Ramos (cell line): ENCODE measurements at regions not wholly inside any gene's neighbourhood (a gene's known extent, or its start where the extent isn't known, plus 50 kb on each side); places are given as distances from the start of the nearest gene placed in this dataset.
"Not testable (repeated sequence)": the region's sequence is repeated elsewhere in the genome, so short reads cannot be mapped to it uniquely, and the experiment has no call there.

Experiments used
- in situ Hi-C: fragments of 300-500 bp; cut with MboI; formaldehyde crosslinking; loops from one replicate; pipeline ENCODE4 v1.14.3; 2022; ENCODE audit warnings: low sequenced_read_pairs; ENCODE audit not compliant: unreplicated experiment

GRCh38 chr10:129046065-129046681 lies 420.9 kb upstream of the MGMT start:
- in situ Hi-C loops: no loop called here

GRCh38 chr10:129046962-129047361 lies 420.1 kb upstream of the MGMT start:
- in situ Hi-C loops: no loop called here

GRCh38 chr10:129047600-129047999 lies 419.4 kb upstream of the MGMT start:
- in situ Hi-C loops: no loop called here

- in situ Hi-C loops: no loop called here
Observed at GRCh38 chr10:129048513-129048912, 418.5 kb upstream of the MGMT start.

DNA sequence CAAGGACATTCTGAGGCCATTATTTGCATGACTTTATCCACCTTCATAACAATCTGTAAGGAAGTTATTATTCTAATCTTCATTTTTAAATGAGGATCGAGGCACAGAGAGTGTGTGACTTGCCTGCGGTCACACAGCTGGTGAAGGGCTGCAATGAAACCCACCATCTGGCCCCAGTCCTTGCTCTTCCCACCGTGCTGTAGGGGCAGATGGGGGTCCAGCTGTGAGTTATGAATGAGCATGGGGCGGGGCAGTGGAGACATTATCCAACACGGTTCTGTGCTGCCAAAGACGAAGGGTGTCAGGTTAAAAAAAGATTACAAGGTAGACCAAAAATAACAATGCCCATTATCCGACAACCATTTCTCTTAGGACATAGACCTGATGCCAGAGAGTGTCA lies 417.5 kb upstream of the MGMT start:
- in situ Hi-C loops: no loop called here

DNA sequence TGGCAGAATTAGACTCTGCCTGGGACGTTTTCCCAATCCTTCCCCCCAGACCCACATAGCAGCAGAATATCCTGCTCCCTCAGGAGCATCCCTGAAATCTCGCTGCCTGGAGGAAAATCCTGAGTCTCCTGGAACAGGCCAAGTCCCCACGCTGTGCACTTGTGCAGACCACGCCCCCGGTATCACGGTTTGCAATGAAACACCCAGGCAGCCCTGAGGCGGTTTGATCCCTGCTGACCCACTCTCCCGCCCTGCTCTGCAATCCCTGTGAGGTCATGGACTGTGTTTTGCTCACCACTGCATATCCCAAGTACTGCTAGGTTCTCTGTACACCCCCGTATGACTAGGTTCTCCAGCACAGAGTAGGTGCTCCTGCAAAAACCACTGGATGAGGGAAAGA lies 411.8 kb upstream of the MGMT start:
- in situ Hi-C loops: no loop called here

DNA sequence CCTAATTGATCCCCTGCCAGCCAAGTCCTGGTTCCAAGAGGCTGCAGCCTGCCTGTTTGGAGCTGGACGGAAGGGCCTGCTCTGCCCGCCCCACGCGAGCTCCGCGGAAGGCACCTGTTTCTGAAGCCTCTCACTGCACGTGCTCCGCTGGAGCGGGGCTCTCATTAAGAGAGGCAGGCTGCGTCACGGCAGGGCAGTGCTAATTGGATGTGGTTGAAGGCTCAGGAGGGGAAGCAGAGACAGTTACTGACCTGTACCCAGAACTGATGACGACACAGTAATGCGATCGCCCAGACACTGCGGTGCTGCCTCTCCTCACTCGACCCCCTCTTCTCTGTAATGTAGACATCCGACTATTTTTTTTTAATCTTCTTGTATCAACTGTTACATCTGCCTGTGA lies 411.1 kb upstream of the MGMT start:
- in situ Hi-C loops: no loop called here

GRCh38 chr10:129056734-129057689 lies 410.0 kb upstream of the MGMT start:
- in situ Hi-C loops: no loop called here

DNA sequence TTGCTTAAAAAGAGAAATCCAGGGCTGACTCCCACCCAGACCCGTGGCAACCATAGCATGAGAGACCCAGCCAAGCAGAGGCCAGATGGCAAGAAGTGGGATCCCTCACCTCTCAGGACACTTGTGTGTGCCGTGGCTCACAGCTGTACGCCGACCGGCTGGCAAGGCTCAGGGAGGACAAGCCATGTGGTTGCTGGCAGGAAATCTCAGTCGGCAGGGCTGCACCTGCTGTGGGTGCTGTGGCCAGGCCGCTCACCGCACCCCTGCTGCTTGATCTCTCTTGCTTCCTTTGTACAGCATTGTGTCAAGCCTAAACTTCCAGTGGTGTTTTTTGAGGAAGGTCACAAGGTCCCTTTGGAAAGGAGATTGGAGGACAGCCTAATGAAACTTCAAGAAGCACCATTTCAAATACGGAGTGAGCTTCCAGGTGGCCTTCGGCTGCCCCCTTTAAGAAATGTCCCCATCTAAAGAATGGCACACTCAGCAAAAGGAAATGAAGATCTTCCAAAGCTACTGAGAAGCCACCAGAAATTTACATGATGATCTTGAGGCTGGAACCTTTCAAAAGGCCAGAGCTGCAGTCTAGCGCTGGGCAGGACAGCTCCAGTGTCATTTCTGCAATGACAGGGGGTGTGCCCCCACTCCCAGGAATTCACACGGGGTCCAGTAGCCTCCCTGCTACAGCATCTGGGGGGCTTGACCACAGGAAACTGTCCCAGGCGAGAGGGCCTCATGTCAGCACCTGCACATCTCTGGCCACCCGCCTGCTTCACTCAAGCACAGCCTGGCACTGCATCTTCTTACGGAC lies 409.0 kb upstream of the MGMT start:
- in situ Hi-C loops: no loop called here

- in situ Hi-C loops: no loop called here
Observed at GRCh38 chr10:129058664-129059155, 408.3 kb upstream of the MGMT start.

- in situ Hi-C loops: no loop called here
Observed at GRCh38 chr10:129059977-129060376, 407.1 kb upstream of the MGMT start.

- in situ Hi-C loops: no loop called here
Observed at GRCh38 chr10:129063212-129063611, 403.8 kb upstream of the MGMT start.

DNA sequence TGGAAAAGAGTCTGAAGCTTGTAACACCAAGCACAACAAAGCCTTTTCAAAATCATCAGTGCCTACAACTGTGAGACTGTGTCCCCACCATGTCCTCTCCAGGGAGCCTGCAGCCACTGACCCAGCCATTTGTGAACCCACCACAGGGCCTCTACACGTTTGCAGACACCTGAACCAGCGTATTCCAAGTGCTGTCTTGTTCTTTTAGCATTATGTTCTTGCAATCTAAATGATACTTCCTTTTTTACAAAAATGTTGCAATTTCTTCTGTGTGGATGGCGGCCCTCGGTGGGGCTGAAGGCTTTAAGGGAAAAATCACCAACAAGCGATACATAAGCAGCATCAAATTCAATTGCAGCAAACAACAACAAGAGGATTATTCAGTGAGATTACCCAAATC lies 403.2 kb upstream of the MGMT start:
- in situ Hi-C loops: no loop called here

DNA sequence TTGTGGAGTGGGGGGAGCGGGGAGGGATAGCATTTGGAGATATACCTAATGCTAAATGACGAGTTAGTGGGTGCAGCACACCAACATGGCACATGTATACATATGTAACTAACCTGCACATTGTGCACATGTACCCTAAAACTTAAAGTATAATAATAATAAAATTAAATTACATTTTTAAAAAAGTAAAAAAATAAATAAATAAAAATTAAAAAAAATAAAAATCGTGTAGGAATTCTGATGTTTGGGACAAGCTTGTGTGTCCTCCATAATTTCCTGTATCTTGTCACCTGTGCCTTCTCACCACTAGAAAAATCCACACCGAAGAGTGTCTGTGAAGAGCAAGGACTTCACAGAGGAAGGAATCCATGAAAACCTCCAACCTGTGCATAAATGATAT lies 400.5 kb upstream of the MGMT start:
- in situ Hi-C loops: not testable (repeated sequence)

- in situ Hi-C loops: not testable (repeated sequence)
Observed at GRCh38 chr10:129071411-129071810, 395.6 kb upstream of the MGMT start.

DNA sequence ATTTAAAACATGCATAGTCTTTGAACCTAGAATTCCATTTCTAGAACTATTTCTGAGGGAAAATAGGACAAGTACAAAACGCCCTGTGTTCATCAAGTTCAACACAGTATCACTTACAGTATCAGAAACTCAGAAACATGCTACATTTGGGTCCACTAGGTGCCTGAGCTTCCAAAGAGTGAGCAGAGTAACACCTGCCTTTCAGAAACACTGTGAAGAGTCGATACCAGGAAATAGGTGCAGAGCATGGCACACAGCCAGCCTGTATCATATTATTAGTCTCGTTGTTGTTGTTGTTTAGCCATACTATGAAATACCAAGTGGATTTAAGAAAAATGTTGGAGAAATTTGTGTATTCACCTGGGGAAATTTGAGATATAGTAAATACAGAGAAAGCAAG lies 392.1 kb upstream of the MGMT start:
- in situ Hi-C loops: no loop called here

- in situ Hi-C loops: no loop called here
Observed at GRCh38 chr10:129075508-129075907, 391.5 kb upstream of the MGMT start.

- in situ Hi-C loops: no loop called here
Observed at GRCh38 chr10:129075927-129076326, 391.1 kb upstream of the MGMT start.

- in situ Hi-C loops: no loop called here
Observed at GRCh38 chr10:129078346-129078745, 388.7 kb upstream of the MGMT start.

DNA sequence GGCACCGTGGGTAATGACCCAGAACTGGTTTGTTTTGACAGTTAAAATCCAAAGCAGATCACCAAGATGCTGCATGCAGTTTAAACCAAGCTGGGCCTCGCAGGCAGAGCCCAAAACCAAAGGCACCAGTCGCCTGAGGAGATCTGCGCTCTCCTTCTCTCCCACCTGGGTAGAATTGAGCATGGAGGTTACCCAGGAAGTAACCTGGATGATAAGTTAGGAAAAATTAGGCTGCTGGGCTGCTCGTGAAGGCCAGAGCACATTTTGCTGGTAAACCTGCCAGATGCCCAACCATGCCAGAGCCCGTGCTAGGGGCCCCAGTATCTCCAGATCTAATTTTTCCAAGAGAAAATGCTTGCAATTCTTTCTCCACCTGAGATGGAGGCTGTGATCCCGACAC lies 388.3 kb upstream of the MGMT start:
- in situ Hi-C loops: no loop called here

DNA sequence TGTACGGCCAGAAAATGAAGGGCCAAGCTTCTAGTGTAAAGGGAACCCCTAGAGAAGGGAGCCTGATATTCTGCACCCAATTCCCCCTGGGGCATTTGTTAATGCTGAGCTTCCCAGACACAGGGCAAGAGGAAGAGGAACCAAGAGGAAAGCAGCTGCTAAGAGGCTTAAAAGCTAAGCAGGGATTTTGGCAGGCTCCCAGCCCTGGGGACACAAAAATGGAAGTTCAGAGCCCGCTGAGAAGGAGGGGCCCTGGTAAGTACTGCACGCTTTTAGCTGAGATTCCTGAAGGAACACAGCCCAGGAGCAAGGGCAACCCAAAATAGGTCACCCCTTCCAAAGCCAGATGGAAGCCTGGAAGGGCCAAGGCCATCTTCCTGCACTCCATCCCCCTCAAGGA lies 387.3 kb upstream of the MGMT start:
- in situ Hi-C loops: no loop called here
